B cell (primary cell): ENCODE measurements at regions not wholly inside any gene's neighbourhood (a gene's known extent, or its start where the extent isn't known, plus 50 kb on each side); places are given as distances from the start of the nearest gene placed in this dataset.

ENCODE experiments used
- ATAC-seq: fragments of 200-7000 bp; cut with Tn5 transposase; one replicate; pipeline ENCODE4 v1.10.0; 2021; ENCODE audit warnings: low read depth, mild to moderate bottlenecking, moderate number of reproducible peaks, moderate library complexity
- CTCF ChIA-PET: fragments of 350-600 bp; sonication (Branson Sonifier 250); formaldehyde crosslinking; loops from one replicate; lab custom pipeline; 2021; ENCODE audit warnings: antibody characterized with exemption, inconsistent platforms; lab: Charles Lee
- POLR2A ChIA-PET: fragments of 350-600 bp; sonication (Branson Sonifier 250); formaldehyde crosslinking; loops from one replicate; lab custom pipeline; 2021; ENCODE audit warnings: antibody characterized with exemption; lab: Charles Lee
- DNase-seq: peaks from one replicate; pipeline ENCODE4 v3.0.0; 2013
- H2AFZ ChIP-seq: 2 replicates; pipeline ENCODE4 v1.6.1; 2012; ENCODE audit warnings: mild to moderate bottlenecking, low read depth, low read length; ENCODE audit not compliant: insufficient read depth, poor library complexity, severe bottlenecking
- H3K27ac ChIP-seq, 2 donors: 1 replicate in 1 of 2; 2 replicates in 1 of 2; pipeline ENCODE4 v1.5.1; 2012 to 2013; ENCODE audit warnings: low read length in 2 of 2, mild to moderate bottlenecking in 2 of 2, moderate library complexity in 1 of 2
- H3K27me3 ChIP-seq, 4 experiments: fragments of 200-600 bp in 1 of 4; sonication (generic) in 1 of 4; replicated peaks in 1 of 4; 1 replicate in 2 of 4; 2 replicates in 2 of 4; pipeline versions ENCODE4 v1.6.1 to v1.7.0; 2013 to 2016; ENCODE audit warnings: low read length in 3 of 4, mild to moderate bottlenecking in 2 of 4, mixed read lengths in 1 of 4, moderate library complexity in 1 of 4; ENCODE audit not compliant: insufficient read depth in 4 of 4, control insufficient read depth in 3 of 4; ENCODE audit errors: control extremely low read depth in 1 of 4
- H3K36me3 ChIP-seq, 2 experiments: replicated peaks in 1 of 2; 1 replicate in 1 of 2; 2 replicates in 1 of 2; pipeline versions ENCODE4 v1.6.1 to v1.7.1; 2013; ENCODE audit warnings: low read length in 1 of 2; ENCODE audit not compliant: insufficient read depth in 2 of 2, control insufficient read depth in 1 of 2; ENCODE audit errors: control extremely low read depth in 1 of 2, extremely low read depth in 1 of 2
- H3K4me1 ChIP-seq, 2 donors: fragments of 200-600 bp in 1 of 2; sonication (generic) in 1 of 2; 1 replicate in 1 of 2; 2 replicates in 1 of 2; pipeline versions ENCODE4 v1.5.1 to v1.6.1; 2013 to 2017; ENCODE audit warnings: low read length in 2 of 2; ENCODE audit not compliant: control insufficient read depth in 2 of 2, insufficient read depth in 2 of 2
- H3K4me2 ChIP-seq: replicated peaks from 2 replicates; pipeline ENCODE3; 2012; ENCODE audit warnings: mild to moderate bottlenecking, low read depth, low read length; ENCODE audit not compliant: poor library complexity, severe bottlenecking
- H3K4me3 ChIP-seq, 5 experiments: fragments of 200-600 bp in 1 of 5; sonication (generic) in 1 of 5; 1 replicate in 3 of 5; 2 replicates in 2 of 5; pipeline versions ENCODE4 v1.5.1 to v1.7.0; 2011 to 2016; ENCODE audit warnings: low read length in 4 of 5, mild to moderate bottlenecking in 4 of 5, low read depth in 2 of 5, control low read depth in 1 of 5, moderate library complexity in 1 of 5; ENCODE audit not compliant: insufficient read depth in 1 of 5; ENCODE audit errors: control extremely low read depth in 1 of 5, extremely low read depth in 1 of 5
- H3K79me2 ChIP-seq: fragments of 200-600 bp; sonication (generic); one replicate; pipeline ENCODE4 v1.6.0; 2016; ENCODE audit warnings: low read length; ENCODE audit not compliant: control insufficient read depth, insufficient read depth
- H3K9ac ChIP-seq: fragments of 200-600 bp; sonication (generic); 2 replicates; pipeline ENCODE4 v1.6.1; 2017; ENCODE audit warnings: mild to moderate bottlenecking, low read length, moderate library complexity
- H3K9me3 ChIP-seq, 3 donors: one replicate each; pipeline versions ENCODE4 v1.6.1 to v1.7.1; 2013; ENCODE audit warnings: low read length in 2 of 3; ENCODE audit not compliant: control insufficient read depth in 2 of 3, insufficient read depth in 1 of 3; ENCODE audit errors: control extremely low read depth in 1 of 3
- H4K20me1 ChIP-seq: 2 replicates; pipeline ENCODE4 v1.6.0; 2012; ENCODE audit warnings: mild to moderate bottlenecking, low read length; ENCODE audit not compliant: insufficient read depth, control insufficient read depth, poor library complexity, severe bottlenecking
- H3K27ac Mint-ChIP-seq: one replicate; pipeline ENCODE4 v1.8.0; 2021; ENCODE audit warnings: mixed read lengths
- H3K27me3 Mint-ChIP-seq: one replicate; pipeline ENCODE4 v1.8.0; 2021; ENCODE audit warnings: mixed read lengths
- H3K4me1 Mint-ChIP-seq: one replicate; pipeline ENCODE4 v1.8.0; 2021; ENCODE audit warnings: mixed read lengths
- H3K4me3 Mint-ChIP-seq: one replicate; pipeline ENCODE4 v1.8.0; 2021; ENCODE audit warnings: mixed read lengths
- H3K9me3 Mint-ChIP-seq: one replicate; pipeline ENCODE4 v1.8.0; 2022; ENCODE audit warnings: mixed read lengths; ENCODE audit not compliant: insufficient read depth
- CTCF ChIP-seq: fragments of 200-600 bp; IDR thresholded peaks from one replicate; pipeline ENCODE4 v1.8.0; 2022; ENCODE audit warnings: antibody characterized with exemption, mild to moderate bottlenecking
- EZH2 ChIP-seq: IDR thresholded peaks from 2 replicates; pipeline ENCODE4 v1.6.1; 2012; ENCODE audit warnings: borderline replicate concordance, low read depth, mild to moderate bottlenecking, moderate library complexity, low read length; ENCODE audit not compliant: insufficient read depth, poor library complexity, severe bottlenecking
- WGBS: methylation state at CpG from one replicate; pipeline ENCODE4 v1.1.5; 2013; ENCODE audit warnings: missing lambda C conversion rate; ENCODE audit not compliant: insufficient coverage; 5-methylcytosine and 5-hydroxymethylcytosine counted together
- intact Hi-C: fragments of 100-400 bp; cut with micrococcal nuclease; formaldehyde crosslinking; loops from one replicate; pipeline ENCODE4 v1.10.0; 2022

- CTCF ChIA-PET = no interaction called here
- Histone ChIP-seq H3K79me2 (no peaks in the 10 kb centered on the region), H3K4me1 (no peaks in the 10 kb centered on the region), H3K4me2 (no peak overlapping the region), H3K4me3 (no peak overlapping the region), H3K27ac (no peak overlapping the region), H3K9me3 (no peaks in the 10 kb centered on the region), H2AFZ (no peak overlapping the region), H3K36me3 (no peaks in the 10 kb centered on the region), H3K9ac (no peak overlapping the region), H3K27me3 (no peaks in the 10 kb centered on the region), H4K20me1 (no peaks in the 10 kb centered on the region)
- no peak overlapping the region for H3K27ac Mint-ChIP-seq
- no peak overlapping the region for H3K4me3 Mint-ChIP-seq
- no peaks in the 10 kb centered on the region for H3K4me1 Mint-ChIP-seq
- WGBS = 60% methylated on average over 1 of the region's 3 CpGs
- no peak for TF ChIP-seq EZH2
- no peak for TF ChIP-seq CTCF
- POLR2A ChIA-PET = no interaction called here
- no peaks in the 10 kb centered on the region for H3K27me3 Mint-ChIP-seq
- DNase-seq = no peak
- ATAC-seq = no peak
- intact Hi-C loops = no loop called here
- no peaks in the 10 kb centered on the region for H3K9me3 Mint-ChIP-seq
These were observed 444.8 kb upstream of the DPP6 start for GRCh38 chr7:153607354-153607753.

GRCh38 chr7:153616711-153617325 is 435.4 kb upstream of the DPP6 start:
- ChIA-PET POLR2A (no interaction called here), CTCF (interaction anchor here (1.6 kb wide), 1 partner anchor 11 kb away, joined by 3 read pairs; no protein-coding TSS in a partner anchor)
- Mint-ChIP-seq H3K4me1 (no peaks in the 10 kb centered on the region), H3K4me3 (no peak overlapping the region), H3K27me3 (no peaks in the 10 kb centered on the region), H3K27ac (no peak overlapping the region), H3K9me3 (peaks cover 2% of the 10 kb centered on the region)
- DNase-seq = no peak
- no peaks in the 10 kb centered on the region for H3K36me3 ChIP-seq
- no peak overlapping the region for H3K27ac ChIP-seq
- H3K9ac ChIP-seq = no peak overlapping the region
- no peak for TF ChIP-seq CTCF
- TF ChIP-seq EZH2 = no peak
- H3K79me2 ChIP-seq = no peaks in the 10 kb centered on the region
- no peak overlapping the region for H3K4me3 ChIP-seq
- H2AFZ ChIP-seq = no peak overlapping the region
- H4K20me1 ChIP-seq = no peaks in the 10 kb centered on the region
- no peak for ATAC-seq
- peaks cover 0 to 10% (median 0%) of the 10 kb centered on the region in 3 donors for H3K9me3 ChIP-seq
- 24% methylated on average over 7 of the region's 8 CpGs for WGBS
- intact Hi-C loops = no loop called here
- no peaks in the 10 kb centered on the region for H3K27me3 ChIP-seq
- no peaks in the 10 kb centered on the region for H3K4me1 ChIP-seq
- H3K4me2 ChIP-seq = no peak overlapping the region
